C4-2B (cell line): ENCODE measurements at regions not wholly inside any gene's neighbourhood (a gene's known extent, or its start where the extent isn't known, plus 50 kb on each side); places are given as distances from the start of the nearest gene placed in this dataset.

Experiments used
- H3K27ac ChIP-seq: fragments of 450-650 bp; 2 replicates; pipeline ENCODE4 v1.5.1; 2017
- CTCF ChIP-seq: fragments of 450-650 bp; conservative IDR thresholded peaks from 2 replicates; pipeline ENCODE4 v1.5.1; 2017; ENCODE audit warnings: mild to moderate bottlenecking
- ZFX ChIP-seq: fragments of 450-650 bp; IDR thresholded peaks from 2 replicates; pipeline ENCODE4 v1.6.1; 2017

- TF ChIP-seq CTCF (no peak), ZFX (no peak)
- no peak overlapping the region for H3K27ac ChIP-seq
These were observed 265.2 kb downstream of the KCNA4 start for GRCh38 chr11:29751618-29752017.

GRCh38 chr11:29750392-29750791 lies 266.4 kb downstream of the KCNA4 start:
- no peak overlapping the region for H3K27ac ChIP-seq
- no peak for TF ChIP-seq ZFX
- TF ChIP-seq CTCF, result no peak

- no peak overlapping the region for H3K27ac ChIP-seq
- TF ChIP-seq ZFX (no peak), CTCF (no peak)
These were observed 282.5 kb downstream of the KCNA4 start for GRCh38 chr11:29734287-29734686.

GRCh38 chr11:29713831-29714320 lies 303.0 kb downstream of the KCNA4 start:
- H3K27ac ChIP-seq, result no peak overlapping the region
- no peak for TF ChIP-seq ZFX
- no peak for TF ChIP-seq CTCF

- TF ChIP-seq CTCF (no peak), ZFX (no peak)
These were observed 304.2 kb downstream of the KCNA4 start for GRCh38 chr11:29712616-29713015.

GRCh38 chr11:29707924-29708323 lies 308.9 kb downstream of the KCNA4 start:
- H3K27ac ChIP-seq, result no peak overlapping the region
- no peak for TF ChIP-seq CTCF
- no peak for TF ChIP-seq ZFX

More at GRCh38 chr11:29712616-29713015, 304.2 kb downstream of the KCNA4 start:
- no peak overlapping the region for H3K27ac ChIP-seq

- no peak for TF ChIP-seq ZFX
- H3K27ac ChIP-seq, result no peak overlapping the region
These were observed 331.5 kb downstream of the KCNA4 start for GRCh38 chr11:29685361-29685760.

- H3K27ac ChIP-seq, result no peak overlapping the region
- TF ChIP-seq ZFX, result no peak
- no peak for TF ChIP-seq CTCF
These were observed 334.0 kb downstream of the KCNA4 start for GRCh38 chr11:29682856-29683255.
